Jurkat, Clone E6-1 (cell line): ENCODE measurements at regions not wholly inside any gene's neighbourhood (a gene's known extent, or its start where the extent isn't known, plus 50 kb on each side); places are given as distances from the start of the nearest gene placed in this dataset.
"Not testable (repeated sequence)": the region's sequence is repeated elsewhere in the genome, so short reads cannot be mapped to it uniquely, and the experiment has no call there.

Source experiments
- DNase-seq: peaks from one replicate; pipeline ENCODE4 v3.0.0-alpha.2; 2011; ENCODE audit warnings: low read depth, low spot score
- H3K4me3 ChIP-seq: 2 replicates; pipeline ENCODE4 v1.5.1; 2011; ENCODE audit warnings: mild to moderate bottlenecking, low read length, control low read depth, moderate library complexity

GRCh38 chr7:155948845-155949244 is 136.6 kb upstream of the SHH start:
- no peak for DNase-seq
- no peak overlapping the region for H3K4me3 ChIP-seq

DNA sequence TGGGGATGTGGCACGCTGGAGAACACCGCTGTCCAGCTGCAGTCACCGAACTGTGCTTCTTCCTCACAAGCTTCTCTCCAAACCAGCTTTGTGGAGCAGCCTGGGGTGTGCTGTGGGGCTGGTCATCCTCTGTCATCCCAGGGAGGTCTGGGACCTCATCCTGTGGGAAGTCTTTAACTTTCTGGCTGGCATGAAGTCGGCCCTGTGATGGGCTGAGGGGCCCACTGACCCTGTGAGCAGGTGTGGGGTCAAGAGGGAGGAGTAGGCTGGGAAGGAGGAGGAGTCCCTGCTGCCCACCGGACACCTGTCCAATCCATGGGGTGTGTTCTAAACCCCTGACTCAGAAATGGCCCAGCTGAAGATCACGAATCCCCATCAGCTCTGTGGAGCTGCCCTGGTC is 136.2 kb upstream of the SHH start:
- H3K4me3 ChIP-seq = no peak overlapping the region
- DNase-seq = no peak

- DNase-seq = no peak
- no peak overlapping the region for H3K4me3 ChIP-seq
Measured at GRCh38 chr7:155947051-155947450, 134.8 kb upstream of the SHH start.

- DNase-seq = no peak
- no peak overlapping the region for H3K4me3 ChIP-seq
Measured at GRCh38 chr7:155945670-155946325, 133.5 kb upstream of the SHH start.

- no peak for DNase-seq
- H3K4me3 ChIP-seq = no peak overlapping the region
Measured at GRCh38 chr7:155944901-155945300, 132.6 kb upstream of the SHH start.

GRCh38 chr7:155943251-155943899 is 131.1 kb upstream of the SHH start:
- no peak overlapping the region for H3K4me3 ChIP-seq
- DNase-seq = no peak

DNA sequence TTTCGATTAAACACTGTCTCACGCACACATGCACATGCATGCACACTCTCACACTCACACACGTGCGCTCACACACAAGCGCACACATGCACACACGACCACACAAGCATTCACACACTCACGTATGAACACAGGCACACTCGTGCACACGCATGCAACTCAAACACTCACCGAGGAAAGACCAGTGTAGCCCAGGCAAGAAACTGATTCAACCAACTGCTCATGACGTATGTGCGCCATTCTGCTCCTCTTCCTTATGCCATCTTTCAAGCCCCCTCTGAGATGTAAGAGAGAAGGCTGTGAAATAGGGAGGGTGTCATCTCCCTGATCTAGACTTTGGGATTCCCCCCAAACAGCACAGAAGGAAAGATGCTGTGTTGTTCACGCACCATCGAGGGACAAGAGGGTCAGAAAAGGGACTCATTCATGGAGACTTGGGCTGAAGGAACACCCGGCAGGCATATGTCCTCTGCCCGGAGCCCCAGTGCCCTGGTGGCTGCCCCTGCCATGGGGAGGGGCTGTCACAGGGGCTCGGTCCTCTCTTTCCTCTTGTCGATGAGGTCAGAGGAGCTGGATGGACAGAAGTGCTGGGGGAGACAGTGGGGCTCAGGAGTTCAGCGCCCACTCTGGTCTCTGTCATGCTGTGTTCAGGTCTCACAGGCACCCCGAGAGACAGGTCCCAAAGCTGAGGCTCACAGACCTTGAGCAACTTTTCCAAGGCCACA is 130.1 kb upstream of the SHH start:
- DNase-seq = no peak
- no peak overlapping the region for H3K4me3 ChIP-seq

GRCh38 chr7:155941688-155942087 is 129.4 kb upstream of the SHH start:
- DNase-seq = no peak
- no peak overlapping the region for H3K4me3 ChIP-seq

GRCh38 chr7:155939350-155939749 is 127.1 kb upstream of the SHH start:
- DNase-seq = no peak
- H3K4me3 ChIP-seq = no peak overlapping the region

DNA sequence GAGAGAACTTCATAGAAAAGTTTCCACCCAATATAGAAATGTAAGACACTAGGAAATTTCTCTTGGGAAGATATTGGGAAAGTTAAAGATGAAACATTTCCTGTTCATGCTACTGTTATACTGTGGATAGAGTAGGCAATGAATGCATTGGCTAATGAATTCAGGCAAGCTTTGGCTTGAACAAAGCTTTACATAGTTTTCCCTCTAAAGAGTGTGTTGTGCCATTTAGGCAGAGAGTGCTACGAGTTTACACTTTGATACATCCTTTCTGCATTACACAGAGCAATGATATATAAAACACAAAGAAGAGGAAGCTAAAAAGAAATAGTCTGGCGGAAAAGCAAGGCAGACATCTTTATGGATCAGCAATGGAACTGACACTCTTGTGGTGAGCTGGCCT is 125.9 kb upstream of the SHH start:
- H3K4me3 ChIP-seq = no peak overlapping the region
- no peak for DNase-seq

- no peak overlapping the region for H3K4me3 ChIP-seq
- DNase-seq = no peak
Measured at GRCh38 chr7:155935726-155936125, 123.5 kb upstream of the SHH start.

DNA sequence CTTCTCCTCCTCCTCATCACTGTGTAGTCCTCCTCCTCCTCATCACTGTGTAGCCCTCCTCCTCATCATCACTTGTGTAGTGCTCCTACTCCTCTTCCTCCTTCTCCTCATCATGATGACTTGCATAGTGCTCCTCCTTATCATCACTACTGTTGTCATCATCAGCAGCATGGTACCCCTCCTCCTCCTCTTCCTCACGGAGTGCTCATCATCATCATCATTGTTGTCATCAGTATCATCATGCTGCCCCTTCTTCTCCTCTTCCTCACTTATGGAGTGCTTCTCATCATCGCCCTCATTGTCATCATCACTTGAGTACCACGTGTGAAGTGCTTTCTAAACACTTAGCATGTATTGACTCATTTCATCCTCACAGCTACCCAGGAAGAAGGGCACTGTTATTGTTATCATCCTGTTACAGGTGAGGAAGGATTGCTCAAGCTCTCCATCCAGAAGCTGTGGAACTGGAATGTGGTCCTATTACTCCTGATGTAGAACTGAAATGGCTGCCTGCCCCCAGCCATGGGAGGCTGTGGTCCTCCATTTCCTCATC is 122.8 kb upstream of the SHH start:
- no peak overlapping the region for H3K4me3 ChIP-seq
- no peak for DNase-seq

DNA sequence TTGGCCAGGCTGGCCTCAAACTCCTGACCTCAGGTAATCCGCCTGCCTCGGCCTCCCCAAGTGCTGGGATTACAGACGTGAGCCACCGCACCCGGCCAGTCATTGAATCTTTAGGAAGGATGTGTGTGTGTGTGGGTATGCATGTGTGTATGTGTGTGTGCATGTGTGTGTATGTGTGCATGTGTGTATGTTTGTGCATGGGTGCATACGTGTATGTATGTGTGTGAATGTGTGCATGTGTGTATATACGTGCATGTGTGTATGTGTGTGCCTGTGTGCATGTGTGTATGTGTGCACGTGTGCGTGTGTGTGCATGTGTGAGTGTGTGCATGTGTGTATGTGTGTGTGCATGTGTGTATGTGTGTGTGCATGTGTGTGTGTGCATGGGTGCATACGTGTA is 120.1 kb upstream of the SHH start:
- not testable (repeated sequence) for DNase-seq, H3K4me3 ChIP-seq

GRCh38 chr7:155931396-155932085 is 119.3 kb upstream of the SHH start:
- no peak for DNase-seq
- H3K4me3 ChIP-seq = no peak overlapping the region

DNA sequence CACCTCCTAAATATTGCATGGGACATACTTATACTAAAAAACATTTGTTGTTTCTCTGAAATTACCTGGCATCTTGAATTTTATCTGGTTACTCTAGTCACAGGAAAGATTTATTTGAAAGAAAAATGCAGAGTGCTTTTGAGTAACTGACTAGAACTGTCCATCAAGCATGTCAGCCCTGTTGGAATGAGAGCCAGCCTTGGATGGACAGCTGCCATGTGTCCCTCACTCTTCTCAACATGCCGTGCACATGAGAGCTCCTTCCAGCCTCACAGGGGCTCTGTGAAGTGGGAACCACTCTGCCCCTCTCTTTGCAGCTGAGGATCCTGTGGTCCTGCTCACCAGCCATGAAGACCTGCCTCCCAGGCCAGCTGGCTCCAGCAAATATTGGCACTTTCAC is 118.3 kb upstream of the SHH start:
- H3K4me3 ChIP-seq = no peak overlapping the region
- no peak for DNase-seq

DNA sequence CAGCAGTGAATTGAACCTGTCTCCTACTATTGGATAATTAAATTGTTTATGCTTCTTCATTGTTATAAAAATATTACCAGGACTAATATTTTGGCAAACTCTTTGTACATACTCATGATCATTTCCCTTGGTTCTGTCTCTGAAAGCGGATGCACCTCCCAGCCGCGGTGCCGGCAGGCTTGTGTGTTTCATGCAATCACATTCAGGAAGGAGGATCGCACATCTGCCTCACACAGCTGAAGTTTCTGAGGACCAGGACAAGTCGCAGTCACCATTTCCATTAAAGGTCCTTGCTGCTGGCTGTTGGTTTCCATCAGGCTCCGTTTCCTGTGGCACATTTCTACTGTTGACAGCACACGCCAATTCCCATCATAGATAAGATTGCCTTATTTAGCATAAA is 117.8 kb upstream of the SHH start:
- no peak for DNase-seq
- no peak overlapping the region for H3K4me3 ChIP-seq

DNA sequence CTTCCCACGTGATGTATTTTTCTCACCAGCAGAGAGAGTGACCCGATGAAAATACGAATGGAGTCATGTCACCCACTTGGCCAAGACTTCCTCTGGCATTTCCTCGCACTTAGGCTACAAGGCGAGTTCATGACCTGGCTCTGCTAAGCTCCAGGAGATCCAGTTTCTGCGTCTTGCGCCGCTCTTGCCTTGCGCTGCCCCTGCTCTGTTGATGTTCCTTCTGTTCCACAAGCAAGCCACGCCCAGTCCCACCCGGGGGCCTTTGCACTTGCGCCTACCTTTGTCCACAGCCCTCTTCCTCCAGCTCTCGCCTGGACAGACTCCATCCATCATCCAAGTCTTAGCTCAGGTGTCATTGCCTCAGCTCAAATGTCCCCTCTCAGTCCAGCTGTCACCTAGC is 116.3 kb upstream of the SHH start:
- no peak for DNase-seq

DNA sequence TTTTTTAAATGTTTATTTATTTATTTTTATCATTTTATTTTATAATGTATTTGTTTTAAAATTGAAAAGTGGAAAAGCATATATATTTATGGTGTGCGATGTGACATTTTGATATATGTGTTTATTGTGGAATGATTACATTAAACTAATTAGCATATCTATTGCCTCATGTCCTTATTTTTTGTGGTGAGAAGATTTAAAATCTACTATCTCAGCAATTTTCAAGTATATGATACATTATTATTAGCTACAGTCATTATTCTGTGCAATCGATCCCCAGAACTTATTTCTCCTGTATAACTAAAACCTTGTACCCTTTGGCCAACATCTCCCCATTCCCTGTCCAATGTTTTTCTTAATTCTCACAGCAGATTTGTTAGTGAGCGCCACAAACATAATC is 115.6 kb upstream of the SHH start:
- DNase-seq = no peak
- no peak overlapping the region for H3K4me3 ChIP-seq

More for the DNA sequence above, 116.3 kb upstream of the SHH start:
- no peak overlapping the region for H3K4me3 ChIP-seq

DNA sequence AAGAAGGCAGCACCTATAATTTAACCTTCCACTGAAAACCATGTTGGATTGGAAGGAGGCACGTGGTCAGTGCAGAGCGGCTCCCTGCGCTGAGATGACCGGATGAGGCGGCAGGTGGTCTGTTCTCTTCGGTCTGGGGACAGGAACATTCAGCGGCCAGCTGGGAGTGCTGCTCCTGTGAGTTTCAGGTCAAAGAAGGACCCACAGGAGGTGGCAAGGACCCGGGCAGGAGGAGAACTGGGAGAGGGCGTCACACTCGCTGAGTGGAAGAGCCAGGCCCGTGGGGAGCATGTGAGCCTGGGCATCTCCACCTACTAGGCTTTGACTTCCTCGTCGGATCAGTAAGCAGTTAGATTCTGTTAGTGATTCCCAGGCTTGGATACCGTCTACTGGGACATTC is 113.4 kb upstream of the SHH start:
- no peak overlapping the region for H3K4me3 ChIP-seq
- no peak for DNase-seq
